Body of pancreas (tissue), 4 donors: ENCODE measurements at regions not wholly inside any gene's neighbourhood (a gene's known extent, or its start where the extent isn't known, plus 50 kb on each side); places are given as distances from the start of the nearest gene placed in this dataset.

ENCODE experiments used
- ATAC-seq: fragments of 150-250 bp; one replicate; pipeline ENCODE4 v1.9.1; 2016
- DNase-seq, 4 donors: peaks; one replicate each; pipeline ENCODE4 v3.0.0-alpha.2; 2019
- H3K27ac ChIP-seq, 4 donors: fragments of 200-600 bp; sonication (generic); 1 replicate in 3 of 4; 2 replicates in 1 of 4; pipeline versions ENCODE4 v1.5.1 to v1.6.1; 2016 to 2019; ENCODE audit warnings: mild to moderate bottlenecking in 1 of 4, mixed read lengths in 1 of 4, moderate library complexity in 1 of 4
- H3K27me3 ChIP-seq, 2 donors: fragments of 200-600 bp; sonication (generic); one replicate each; pipeline ENCODE4 v1.6.0; 2016; ENCODE audit warnings: mild to moderate bottlenecking in 1 of 2
- H3K36me3 ChIP-seq, 2 donors: fragments of 200-600 bp; sonication (generic); replicated peaks in 1 of 2; 2 replicates each; pipeline ENCODE4 v1.5.1; 2016; ENCODE audit warnings: low read depth in 2 of 2; ENCODE audit not compliant: insufficient read depth in 1 of 2
- H3K4me1 ChIP-seq: fragments of 200-600 bp; sonication (generic); one replicate; pipeline ENCODE4 v1.6.0; 2016
- H3K4me3 ChIP-seq, 2 donors: fragments of 200-600 bp; sonication (generic); 1 replicate in 1 of 2; 2 replicates in 1 of 2; pipeline ENCODE4 v1.5.1; 2016 to 2019
- H3K9me3 ChIP-seq, 3 donors: fragments of 200-600 bp; sonication (generic); 1 replicate in 2 of 3; 2 replicates in 1 of 3; pipeline ENCODE4 v1.5.1; 2016
- CTCF ChIP-seq, 7 experiments: fragments of 450-650 bp in 4 of 7; fragments of 200-600 bp in 3 of 7; sonication (generic) in 3 of 7; IDR thresholded peaks; one replicate each; pipeline ENCODE4 v1.5.1; 2016 to 2019; ENCODE audit warnings: antibody characterized with exemption in 7 of 7
- POLR2A ChIP-seq, 3 donors: fragments of 450-650 bp; IDR thresholded peaks; one replicate each; pipeline ENCODE4 v1.6.1; 2016; ENCODE audit warnings: antibody characterized with exemption in 3 of 3, mild to moderate bottlenecking in 2 of 3
- WGBS, 2 donors: methylation state at CpG; one replicate each; pipeline ENCODE4 v1.1.5; 2017; 5-methylcytosine and 5-hydroxymethylcytosine counted together
- intact Hi-C: fragments of 100-400 bp; cut with DNase I; formaldehyde crosslinking; loops from one replicate; pipeline ENCODE4 v1.15.1; 2023

DNA sequence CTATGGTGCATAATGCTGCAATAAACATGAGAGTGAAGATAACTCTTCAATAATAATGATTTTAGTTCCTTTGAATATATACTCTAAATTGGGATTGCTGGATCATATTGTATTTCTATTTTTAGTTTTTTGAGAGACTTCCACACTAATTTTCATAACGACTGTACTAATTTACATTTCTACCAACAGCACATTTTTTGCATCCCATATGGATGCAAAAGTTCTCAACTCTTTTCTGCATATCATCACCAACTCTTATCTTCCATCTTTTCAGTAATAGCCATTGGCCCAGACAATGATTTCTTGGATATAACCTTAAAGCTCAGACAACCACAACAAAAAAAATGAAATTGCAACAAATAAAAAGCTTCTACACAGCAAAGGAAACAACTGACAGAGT is 1082.4 kb downstream of the CNTNAP5 start:
- DNase-seq: no peak
- Histone ChIP-seq H3K27ac (no peak overlapping the region), H3K4me3 (no peak overlapping the region), H3K36me3 (no peaks in the 10 kb centered on the region), H3K27me3 (no peaks in the 10 kb centered on the region), H3K9me3 (no peaks in the 10 kb centered on the region), H3K4me1 (no peaks in the 10 kb centered on the region)
- intact Hi-C loops: no loop called here
- ATAC-seq: no peak
- 46 to 62% methylated on average over 1 of the region's 1 CpG for WGBS, 2 donors
- no peak for TF ChIP-seq CTCF (IDR thresholded peaks at IDR 0.05)

DNA sequence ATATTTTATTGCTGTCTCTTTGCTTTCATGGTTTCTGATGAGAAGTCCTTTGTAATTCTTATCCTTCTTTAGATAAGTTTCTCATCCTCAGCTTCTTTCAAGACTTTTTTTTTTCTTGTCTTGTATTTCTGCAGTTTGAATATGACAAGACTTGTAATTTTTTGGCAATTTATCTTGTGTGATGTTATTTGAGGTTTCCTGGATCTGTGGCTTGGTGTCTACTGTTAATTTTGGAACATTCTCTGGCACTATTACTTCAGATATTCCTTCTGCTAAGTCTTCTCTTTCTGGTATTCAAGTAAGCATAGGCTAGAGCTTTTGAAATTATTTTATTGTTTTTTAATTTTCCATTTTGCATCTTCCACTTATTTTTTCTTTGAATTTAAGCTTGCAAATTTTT is 1083.2 kb downstream of the CNTNAP5 start:
- no peaks in the 10 kb centered on the region for H3K4me1 ChIP-seq
- TF ChIP-seq CTCF (IDR thresholded peaks at IDR 0.05) (no peak), POLR2A (IDR thresholded peaks at IDR 0.05) (no peak)
- H3K36me3 ChIP-seq: no peaks in the 10 kb centered on the region
- H3K4me3 ChIP-seq: no peak overlapping the region
- no peaks in the 10 kb centered on the region for H3K27me3 ChIP-seq
- no peak overlapping the region for H3K27ac ChIP-seq
- DNase-seq (no peak), ATAC-seq (no peak)
- no peaks in the 10 kb centered on the region for H3K9me3 ChIP-seq
- intact Hi-C loops: no loop called here

- intact Hi-C loops: no loop called here
- H3K4me1 ChIP-seq: no peaks in the 10 kb centered on the region
- H3K27me3 ChIP-seq: no peaks in the 10 kb centered on the region
- 81 to 92% methylated on average over 1 of the region's 1 CpG for WGBS, 2 donors
- no peaks in the 10 kb centered on the region for H3K9me3 ChIP-seq
- TF ChIP-seq CTCF (IDR thresholded peaks at IDR 0.05) (no peak), POLR2A (IDR thresholded peaks at IDR 0.05) (no peak)
- DNase-seq (peak in 1 of 4 donors; percentile 9), ATAC-seq (no peak)
- H3K4me3 ChIP-seq: no peak overlapping the region
- H3K36me3 ChIP-seq: no peaks in the 10 kb centered on the region
- no peak overlapping the region for H3K27ac ChIP-seq
Measured at GRCh38 chr2:125125902-125126301, 1100.8 kb downstream of the CNTNAP5 start.

GRCh38 chr2:125160947-125161346 is 1135.9 kb downstream of the CNTNAP5 start:
- intact Hi-C loops: no loop called here
- no peaks in the 10 kb centered on the region for H3K9me3 ChIP-seq
- no peaks in the 10 kb centered on the region for H3K4me1 ChIP-seq
- DNase-seq (no peak), ATAC-seq (no peak)
- H3K27ac ChIP-seq: no peak overlapping the region
- H3K36me3 ChIP-seq: no peaks in the 10 kb centered on the region
- no peaks in the 10 kb centered on the region for H3K27me3 ChIP-seq
- 85 to 86% methylated on average over 3 of the region's 3 CpGs for WGBS, 2 donors
- no peak for TF ChIP-seq CTCF (IDR thresholded peaks at IDR 0.05)
- TF ChIP-seq POLR2A (IDR thresholded peaks at IDR 0.05): no peak
- H3K4me3 ChIP-seq: no peak overlapping the region

GRCh38 chr2:125167152-125167551 is 1142.1 kb downstream of the CNTNAP5 start:
- H3K36me3 ChIP-seq: no peaks in the 10 kb centered on the region
- no peaks in the 10 kb centered on the region for H3K27me3 ChIP-seq
- H3K27ac ChIP-seq: no peak overlapping the region
- intact Hi-C loops: no loop called here
- 41 to 57% methylated on average over 2 of the region's 2 CpGs for WGBS, 2 donors
- ATAC-seq: no peak
- TF ChIP-seq POLR2A (IDR thresholded peaks at IDR 0.05) (no peak), CTCF (IDR thresholded peaks at IDR 0.05) (no peak)
- DNase-seq: no peak
- no peaks in the 10 kb centered on the region for H3K9me3 ChIP-seq
- no peaks in the 10 kb centered on the region for H3K4me1 ChIP-seq
- no peak overlapping the region for H3K4me3 ChIP-seq
